B cell (primary cell): ENCODE measurements at regions not wholly inside any gene's neighbourhood (a gene's known extent, or its start where the extent isn't known, plus 50 kb on each side); places are given as distances from the start of the nearest gene placed in this dataset.

Source experiments
- EZH2 ChIP-seq: IDR thresholded peaks from 2 replicates; pipeline ENCODE4 v1.6.1; 2012; ENCODE audit warnings: borderline replicate concordance, low read depth, mild to moderate bottlenecking, moderate library complexity, low read length; ENCODE audit not compliant: insufficient read depth, poor library complexity, severe bottlenecking
- TF ChIP-seq, protein P1 (sequence below): fragments of 200-600 bp; IDR thresholded peaks from one replicate; pipeline ENCODE4 v1.8.0; 2022; ENCODE audit warnings: antibody characterized with exemption, mild to moderate bottlenecking

DNA sequence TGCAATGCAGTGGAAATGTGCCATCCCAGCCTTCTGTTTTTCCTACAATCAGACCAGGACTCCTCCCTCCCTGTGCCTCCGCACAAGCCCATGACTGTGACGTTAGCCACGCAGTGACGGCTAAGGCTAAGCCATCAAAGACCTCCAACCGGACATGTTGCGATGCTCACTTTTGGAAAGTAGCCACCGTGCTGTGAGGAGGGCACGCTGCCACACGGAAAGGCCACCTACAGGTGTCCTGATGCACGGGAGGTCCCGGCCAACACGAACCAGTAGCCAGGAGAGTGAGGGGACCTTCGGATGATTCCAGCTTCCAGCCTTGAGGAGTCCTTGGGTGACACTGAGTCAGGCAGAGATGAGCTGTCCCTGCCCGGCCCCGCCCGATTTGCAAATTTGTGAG, 53.9 kb downstream of the FOXL1 start:
- TF ChIP-seq, protein P1, sequence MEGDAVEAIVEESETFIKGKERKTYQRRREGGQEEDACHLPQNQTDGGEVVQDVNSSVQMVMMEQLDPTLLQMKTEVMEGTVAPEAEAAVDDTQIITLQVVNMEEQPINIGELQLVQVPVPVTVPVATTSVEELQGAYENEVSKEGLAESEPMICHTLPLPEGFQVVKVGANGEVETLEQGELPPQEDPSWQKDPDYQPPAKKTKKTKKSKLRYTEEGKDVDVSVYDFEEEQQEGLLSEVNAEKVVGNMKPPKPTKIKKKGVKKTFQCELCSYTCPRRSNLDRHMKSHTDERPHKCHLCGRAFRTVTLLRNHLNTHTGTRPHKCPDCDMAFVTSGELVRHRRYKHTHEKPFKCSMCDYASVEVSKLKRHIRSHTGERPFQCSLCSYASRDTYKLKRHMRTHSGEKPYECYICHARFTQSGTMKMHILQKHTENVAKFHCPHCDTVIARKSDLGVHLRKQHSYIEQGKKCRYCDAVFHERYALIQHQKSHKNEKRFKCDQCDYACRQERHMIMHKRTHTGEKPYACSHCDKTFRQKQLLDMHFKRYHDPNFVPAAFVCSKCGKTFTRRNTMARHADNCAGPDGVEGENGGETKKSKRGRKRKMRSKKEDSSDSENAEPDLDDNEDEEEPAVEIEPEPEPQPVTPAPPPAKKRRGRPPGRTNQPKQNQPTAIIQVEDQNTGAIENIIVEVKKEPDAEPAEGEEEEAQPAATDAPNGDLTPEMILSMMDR: no peak
- TF ChIP-seq EZH2: no peak
